HG03196 (cell line): ENCODE measurements at regions not wholly inside any gene's neighbourhood (a gene's known extent, or its start where the extent isn't known, plus 50 kb on each side); places are given as distances from the start of the nearest gene placed in this dataset.
"Not testable (repeated sequence)": the region's sequence is repeated elsewhere in the genome, so short reads cannot be mapped to it uniquely, and the experiment has no call there.

Source experiments
- ATAC-seq: cut with Tn5 transposase; IDR thresholded peaks from one replicate; pipeline ENCODE4 v1.9.1; 2021; ENCODE audit not compliant: unreplicated experiment

- ATAC-seq = no peak
Observed at GRCh38 chr18:22728481-22729105, 204.5 kb upstream of the RBBP8 start.

DNA sequence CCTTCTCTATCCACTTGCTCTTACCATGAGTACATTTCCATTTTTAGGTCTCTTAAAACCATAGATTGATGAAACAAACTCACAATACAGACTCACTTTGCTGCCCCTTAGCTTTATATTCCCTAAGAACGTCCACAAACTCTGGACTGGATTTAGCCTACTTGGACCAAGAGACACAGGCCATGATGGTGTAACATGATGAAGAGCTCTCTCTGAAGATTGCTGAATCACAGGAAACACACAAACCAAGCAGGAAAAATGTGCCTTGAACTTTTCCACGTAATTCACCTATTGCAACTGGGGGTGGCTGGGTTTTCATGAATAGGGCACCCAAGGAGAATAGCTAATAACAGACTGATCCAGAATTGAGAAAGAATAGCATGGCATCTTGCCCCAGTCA lies 201.7 kb upstream of the RBBP8 start:
- ATAC-seq = no peak

- ATAC-seq = no peak
Observed at GRCh38 chr18:22734105-22734661, 198.9 kb upstream of the RBBP8 start.

DNA sequence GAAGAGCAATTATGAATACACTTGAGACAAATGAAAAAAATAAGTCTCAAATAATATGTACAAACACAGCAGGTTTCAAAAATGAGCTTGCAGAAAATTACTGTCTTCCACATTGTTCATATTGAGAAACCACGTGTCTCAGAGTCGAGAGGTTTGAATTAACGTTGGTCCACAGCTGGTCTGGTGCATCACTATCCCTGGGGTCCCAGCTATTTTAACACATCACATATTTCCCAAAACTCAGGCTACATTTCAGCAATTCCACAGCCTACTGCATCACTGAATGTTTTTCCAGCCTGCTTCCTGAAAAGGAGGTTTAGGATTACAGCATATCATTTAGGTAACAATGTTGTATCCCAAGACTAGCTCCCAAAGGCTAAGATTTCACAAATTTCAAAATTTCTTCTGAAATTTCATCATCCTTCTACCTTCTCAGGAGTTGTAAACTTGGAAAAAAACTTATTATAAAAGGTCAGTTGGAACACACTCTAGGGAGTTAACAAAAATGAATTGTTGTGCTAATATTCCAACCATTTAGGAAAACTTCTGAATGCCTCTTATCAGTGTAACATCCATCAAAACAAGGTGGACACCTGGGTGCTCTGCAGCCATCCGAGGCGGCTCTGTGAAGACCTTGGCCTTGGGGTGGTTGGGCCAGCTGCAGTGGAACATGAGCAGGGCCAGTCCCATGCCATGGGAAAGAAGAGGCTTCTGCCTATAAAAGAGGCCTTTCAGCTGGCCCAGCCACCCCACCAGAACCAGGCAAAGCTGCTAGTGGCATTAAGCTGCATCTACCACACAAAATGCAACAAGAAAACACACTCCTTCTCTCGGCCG lies 198.1 kb upstream of the RBBP8 start:
- no peak for ATAC-seq

DNA sequence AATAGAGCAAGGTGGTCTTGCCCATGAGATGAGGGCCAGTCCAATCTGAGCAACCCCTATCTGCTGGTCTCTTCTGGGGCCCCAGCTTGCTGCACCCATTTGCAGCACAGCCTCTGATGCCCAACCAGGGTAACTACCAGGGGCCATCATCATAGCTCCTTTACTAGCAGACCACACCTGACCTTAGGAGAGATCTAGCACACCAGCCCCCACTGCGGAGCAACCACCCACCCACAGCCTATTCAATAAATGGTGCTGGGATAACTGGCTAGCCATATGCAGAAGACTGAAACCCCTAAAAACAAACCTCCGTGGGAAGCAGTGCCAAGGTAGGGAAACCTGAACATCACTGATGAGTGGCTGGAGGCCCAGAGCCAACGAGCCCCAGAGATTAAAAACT lies 196.1 kb upstream of the RBBP8 start:
- ATAC-seq = no peak

DNA sequence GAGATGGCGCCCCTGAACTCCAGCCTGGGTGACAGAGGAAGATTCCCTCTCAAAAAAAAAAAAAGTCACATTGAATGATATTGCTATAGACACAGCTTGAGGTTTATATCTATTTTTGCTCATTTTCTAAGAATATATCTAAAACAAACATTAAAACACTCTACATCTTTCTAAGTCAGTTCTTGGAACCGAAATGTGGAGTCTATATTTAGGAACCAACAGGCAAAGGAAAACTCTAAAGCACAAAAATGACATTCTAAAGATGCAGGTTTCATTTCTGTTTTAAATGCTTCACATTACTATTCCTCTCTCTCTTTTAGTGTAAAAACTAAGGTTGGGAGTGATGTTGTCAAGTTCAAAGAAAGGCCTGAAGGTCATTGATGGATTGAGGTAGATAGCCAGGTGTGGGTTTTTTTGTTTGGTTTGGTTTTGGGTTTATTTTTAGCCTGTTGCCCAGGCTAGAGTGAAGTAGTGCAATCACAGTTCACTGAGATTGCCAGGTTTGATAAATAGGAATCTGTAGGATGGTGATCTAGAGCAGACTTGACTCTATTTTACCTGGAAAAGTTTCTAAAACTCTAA lies 194.0 kb upstream of the RBBP8 start:
- no peak for ATAC-seq

GRCh38 chr18:22739789-22740188 lies 193.3 kb upstream of the RBBP8 start:
- no peak for ATAC-seq

DNA sequence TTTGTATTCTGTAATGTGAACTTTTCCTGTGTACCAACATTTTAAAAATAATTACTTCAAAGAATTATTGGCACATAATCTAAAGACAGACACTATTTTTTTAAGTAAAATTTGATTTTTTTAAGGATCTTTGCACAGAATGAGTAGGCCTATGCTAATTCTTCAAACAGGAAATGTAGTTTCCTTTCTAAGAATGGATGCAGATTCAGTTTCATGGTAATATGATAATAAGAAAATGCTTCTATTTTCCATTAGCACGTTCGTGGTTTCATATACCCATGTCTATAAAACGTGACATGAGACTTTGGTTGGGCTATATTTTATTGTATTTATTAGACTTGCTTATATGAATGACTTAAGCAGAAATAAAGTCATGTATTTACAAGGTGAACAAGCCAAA lies 191.8 kb upstream of the RBBP8 start:
- ATAC-seq = no peak

DNA sequence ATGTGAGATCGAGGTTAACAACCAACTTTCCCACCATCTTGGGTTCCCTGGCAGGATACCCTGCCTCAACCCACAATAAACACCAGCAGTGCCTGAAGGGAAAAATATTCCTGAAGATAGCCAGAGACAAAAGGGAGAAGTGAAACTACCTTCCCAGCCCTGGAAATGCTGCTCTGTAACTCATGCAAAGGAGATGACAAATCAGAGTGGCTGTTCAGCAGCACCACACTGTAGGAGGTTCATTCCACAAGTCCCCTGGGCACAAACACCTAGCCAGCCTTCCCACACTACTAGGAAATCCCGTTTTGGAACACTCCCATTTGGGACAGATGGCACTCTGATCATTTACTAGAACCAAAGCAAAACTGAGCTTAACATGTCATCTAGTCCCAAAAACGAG lies 190.7 kb upstream of the RBBP8 start:
- no peak for ATAC-seq

- ATAC-seq = no peak
Observed at GRCh38 chr18:22745966-22746365, 187.2 kb upstream of the RBBP8 start.

GRCh38 chr18:22752014-22752413 lies 181.1 kb upstream of the RBBP8 start:
- ATAC-seq = no peak

GRCh38 chr18:22753130-22753831 lies 179.8 kb upstream of the RBBP8 start:
- ATAC-seq = no peak

GRCh38 chr18:22764005-22764404 lies 169.1 kb upstream of the RBBP8 start:
- not testable (repeated sequence) for ATAC-seq

DNA sequence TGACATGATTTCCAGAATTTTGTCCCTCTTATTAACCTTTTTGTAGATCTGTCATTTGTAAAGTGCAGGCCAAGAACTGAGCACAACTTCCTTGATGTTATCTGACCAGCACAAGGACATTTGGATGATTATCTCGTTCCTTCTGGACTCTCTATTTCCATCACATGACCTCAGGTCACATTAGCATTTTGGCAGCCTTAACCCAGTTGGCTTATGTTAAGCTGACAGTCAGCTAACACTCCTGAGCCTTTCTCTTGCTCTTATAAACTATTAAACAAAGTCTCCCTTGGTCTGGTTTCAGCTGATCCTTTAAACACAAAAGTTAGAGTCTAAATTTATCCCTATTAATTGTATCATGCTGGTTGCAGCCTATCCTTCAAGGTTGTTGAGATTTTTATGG lies 167.2 kb upstream of the RBBP8 start:
- no peak for ATAC-seq

DNA sequence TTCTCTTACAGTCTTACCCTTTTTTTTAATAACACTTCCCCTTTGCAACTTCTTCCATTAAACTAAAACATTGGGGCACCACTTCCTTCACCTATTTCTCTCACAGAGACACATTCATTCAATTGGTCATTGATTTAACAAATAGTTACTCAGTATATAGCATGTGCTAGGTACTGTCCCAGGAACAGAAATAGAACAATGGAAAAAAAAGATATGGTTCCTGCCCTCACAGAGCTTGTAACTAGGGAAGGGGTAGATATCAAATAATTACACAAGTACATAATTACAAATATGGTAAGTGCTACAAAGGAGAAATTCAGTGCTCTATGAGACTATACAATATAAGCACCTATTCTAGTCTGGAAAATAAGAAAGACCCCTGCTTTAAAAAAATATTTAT lies 165.5 kb upstream of the RBBP8 start:
- ATAC-seq = no peak

DNA sequence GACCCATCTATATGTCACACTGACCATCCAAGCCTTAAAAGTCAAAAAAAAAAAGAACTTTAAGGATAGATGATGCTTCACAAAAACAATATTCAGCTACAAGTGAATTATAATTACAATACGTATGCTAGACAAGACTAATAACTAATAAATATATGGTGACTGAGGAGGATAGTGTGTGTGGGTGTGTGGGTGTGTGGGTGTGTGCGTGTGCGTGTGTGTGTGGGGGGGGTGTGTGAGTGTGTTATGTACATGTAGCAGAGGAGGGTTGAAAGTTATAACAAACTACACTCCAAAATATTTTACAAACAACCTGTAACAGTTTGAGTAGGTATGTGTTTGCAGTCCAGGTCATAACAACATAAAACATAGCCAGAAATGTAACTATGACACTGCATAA lies 159.2 kb upstream of the RBBP8 start:
- ATAC-seq = no peak

DNA sequence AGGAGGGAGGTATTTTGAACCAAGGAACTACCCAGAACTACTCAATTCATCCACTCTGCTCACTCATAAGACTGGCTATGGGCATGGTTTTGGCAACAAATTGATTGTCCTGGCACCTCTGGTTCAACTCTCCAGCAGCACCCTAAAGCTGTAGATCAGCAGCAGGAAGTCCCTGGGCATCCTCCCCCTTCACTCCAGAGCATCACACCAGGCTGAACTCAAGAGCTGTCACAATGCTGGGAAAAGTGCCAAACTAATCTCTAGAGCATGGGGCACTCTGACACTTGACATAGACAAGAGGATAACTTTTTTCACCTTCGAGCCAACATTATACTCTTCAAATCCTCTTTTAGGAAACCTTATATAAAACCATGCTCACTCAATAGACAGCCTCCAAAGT lies 154.1 kb upstream of the RBBP8 start:
- no peak for ATAC-seq

GRCh38 chr18:22783245-22783644 lies 149.9 kb upstream of the RBBP8 start:
- no peak for ATAC-seq

- ATAC-seq = no peak
Observed at GRCh38 chr18:22783662-22784076, 149.5 kb upstream of the RBBP8 start.

GRCh38 chr18:22789052-22789451 lies 144.1 kb upstream of the RBBP8 start:
- ATAC-seq = no peak

GRCh38 chr18:22789600-22789999 lies 143.5 kb upstream of the RBBP8 start:
- ATAC-seq = no peak
